Liver (tissue), 8 donors: ENCODE measurements at regions not wholly inside any gene's neighbourhood (a gene's known extent, or its start where the extent isn't known, plus 50 kb on each side); places are given as distances from the start of the nearest gene placed in this dataset.

Experiments
- DNase-seq: peaks from one replicate; pipeline ENCODE4 v3.0.0-alpha.2; 2017; ENCODE audit warnings: low spot score
- H3K27ac ChIP-seq, 2 donors: one replicate each; pipeline ENCODE4 v1.7.0; 2013; ENCODE audit warnings: inconsistent platforms in 2 of 2, low read length in 2 of 2, control low read depth in 1 of 2, low read depth in 1 of 2, mild to moderate bottlenecking in 1 of 2
- H3K27me3 ChIP-seq, 4 donors: one replicate each; pipeline versions ENCODE4 v1.6.1 to v1.7.0; 2013; ENCODE audit warnings: low read length in 3 of 4, inconsistent platforms in 1 of 4, mild to moderate bottlenecking in 1 of 4, moderate library complexity in 1 of 4; ENCODE audit not compliant: control insufficient read depth in 4 of 4, insufficient read depth in 4 of 4
- H3K36me3 ChIP-seq, 4 donors: one replicate each; pipeline versions ENCODE4 v1.6.1 to v1.7.0; 2013; ENCODE audit warnings: low read length in 3 of 4, mild to moderate bottlenecking in 3 of 4, low read depth in 1 of 4, moderate library complexity in 1 of 4; ENCODE audit not compliant: control insufficient read depth in 4 of 4, insufficient read depth in 3 of 4
- H3K4me1 ChIP-seq, 4 donors: one replicate each; pipeline versions ENCODE4 v1.6.1 to v1.7.0; 2013; ENCODE audit warnings: low read length in 3 of 4, mild to moderate bottlenecking in 3 of 4, moderate library complexity in 1 of 4; ENCODE audit not compliant: control insufficient read depth in 4 of 4, insufficient read depth in 4 of 4
- H3K4me3 ChIP-seq, 3 donors: one replicate each; pipeline versions ENCODE4 v1.6.1 to v1.7.0; 2013; ENCODE audit warnings: low read length in 3 of 3, control low read depth in 1 of 3, low read depth in 1 of 3, mild to moderate bottlenecking in 1 of 3
- H3K9ac ChIP-seq, 2 donors: one replicate each; pipeline ENCODE4 v1.7.0; 2013; ENCODE audit warnings: low read length in 2 of 2, mild to moderate bottlenecking in 2 of 2, moderate library complexity in 2 of 2, control low read depth in 1 of 2, low read depth in 1 of 2
- H3K9me3 ChIP-seq, 4 donors: one replicate each; pipeline versions ENCODE4 v1.6.1 to v1.7.0; 2013; ENCODE audit warnings: low read length in 3 of 4; ENCODE audit not compliant: control insufficient read depth in 4 of 4
- ATF3 ChIP-seq: IDR thresholded peaks from 2 replicates; pipeline ENCODE4 v1.6.1; 2016; ENCODE audit warnings: antibody characterized with exemption
- CTCF ChIP-seq: fragments of 150-350 bp; IDR thresholded peaks from 2 replicates; pipeline ENCODE4 v1.5.1; 2017; ENCODE audit warnings: improper control_type of control experiment, low read depth, low read length; ENCODE audit not compliant: missing input control
- EGR1 ChIP-seq, 2 donors: IDR thresholded peaks; 2 replicates each; pipeline ENCODE4 v1.6.1; 2016 to 2018; ENCODE audit warnings: antibody characterized with exemption in 2 of 2, low read depth in 2 of 2
- FOXA1 ChIP-seq: IDR thresholded peaks from 2 replicates; pipeline ENCODE4 v1.6.1; 2016; ENCODE audit warnings: antibody characterized with exemption
- FOXA2 ChIP-seq: IDR thresholded peaks from 2 replicates; pipeline ENCODE4 v1.6.1; 2016; ENCODE audit warnings: antibody characterized with exemption
- GABPA ChIP-seq, 2 donors: IDR thresholded peaks in 1 of 2; conservative IDR thresholded peaks in 1 of 2; 2 replicates each; pipeline ENCODE4 v1.6.1; 2016; ENCODE audit warnings: antibody characterized with exemption in 2 of 2, mild to moderate bottlenecking in 1 of 2, moderate library complexity in 1 of 2
- HNF4A ChIP-seq, 2 donors: conservative IDR thresholded peaks; 2 replicates each; pipeline ENCODE4 v1.6.1; 2016; ENCODE audit warnings: antibody characterized with exemption in 2 of 2, mild to moderate bottlenecking in 2 of 2
- HNF4G ChIP-seq: IDR thresholded peaks from 2 replicates; pipeline ENCODE4 v1.6.1; 2016; ENCODE audit warnings: antibody characterized with exemption
- JUND ChIP-seq, 2 donors: IDR thresholded peaks; 2 replicates each; pipeline ENCODE4 v1.6.1; 2016; ENCODE audit warnings: antibody characterized with exemption in 2 of 2
- MAX ChIP-seq: IDR thresholded peaks from 2 replicates; pipeline ENCODE4 v1.6.1; 2016; ENCODE audit warnings: antibody characterized with exemption
- NR2F2 ChIP-seq: IDR thresholded peaks from 2 replicates; pipeline ENCODE4 v1.6.1; 2016; ENCODE audit warnings: antibody characterized with exemption
- RAD21 ChIP-seq, 2 donors: IDR thresholded peaks; 2 replicates each; pipeline ENCODE4 v1.6.1; 2016; ENCODE audit warnings: antibody characterized with exemption in 2 of 2, mild to moderate bottlenecking in 2 of 2
- REST ChIP-seq: IDR thresholded peaks from 2 replicates; pipeline ENCODE4 v1.6.1; 2016; ENCODE audit warnings: antibody characterized with exemption, mild to moderate bottlenecking
- RXRA ChIP-seq, 2 donors: IDR thresholded peaks; 2 replicates each; pipeline ENCODE4 v1.6.1; 2017 to 2018; ENCODE audit warnings: antibody characterized with exemption in 2 of 2, mild to moderate bottlenecking in 1 of 2
- SP1 ChIP-seq: IDR thresholded peaks from 2 replicates; pipeline ENCODE4 v1.6.1; 2018; ENCODE audit warnings: antibody characterized with exemption, mild to moderate bottlenecking
- TAF1 ChIP-seq: conservative IDR thresholded peaks from 2 replicates; pipeline ENCODE4 v1.6.1; 2016; ENCODE audit warnings: antibody characterized with exemption, mild to moderate bottlenecking
- YY1 ChIP-seq: IDR thresholded peaks from 2 replicates; pipeline ENCODE4 v1.6.1; 2016; ENCODE audit warnings: antibody characterized with exemption, mild to moderate bottlenecking
- ZBTB33 ChIP-seq: IDR thresholded peaks from 2 replicates; pipeline ENCODE4 v1.6.1; 2016; ENCODE audit warnings: antibody characterized with exemption
- WGBS: extraction: QIAGEN DNeasy Blood & Tissue Kit; methylation state at CpG from one replicate; pipeline ENCODE4 v1.1.7; 2013; 5-methylcytosine and 5-hydroxymethylcytosine counted together
- donor health status: healthy.
- donor health status: healthy.
- donor health status: healthy.
- donor health status: healthy.
- donor health status: healthy.

GRCh38 chr12:125436686-125437085 is 371.5 kb downstream of the AACS start:
- DNase-seq, result no peak
- TF ChIP-seq JUND (IDR thresholded peaks at IDR 0.05), result no peak
- TF ChIP-seq FOXA1, result no peak
- no peak for TF ChIP-seq YY1
- TF ChIP-seq RXRA (IDR thresholded peaks at IDR 0.05), result no peak
- no peak for TF ChIP-seq HNF4A (conservative IDR thresholded peaks at IDR 0.05)
- no peak for TF ChIP-seq HNF4G
- no peak for TF ChIP-seq RAD21 (IDR thresholded peaks at IDR 0.05)
- TF ChIP-seq GABPA (IDR thresholded peaks at IDR 0.05 in 1 of 2, conservative IDR thresholded peaks at IDR 0.05 in 1 of 2), result no peak
- no peak for TF ChIP-seq ZBTB33
- TF ChIP-seq SP1, result no peak
- TF ChIP-seq EGR1 (IDR thresholded peaks at IDR 0.05; ENCODE audit: low read depth in 2 of 2), result no peak
- no peak for TF ChIP-seq TAF1
- no peak for TF ChIP-seq ATF3
- TF ChIP-seq NR2F2, result no peak
- TF ChIP-seq REST, result no peak
- TF ChIP-seq CTCF, result no peak
- TF ChIP-seq FOXA2, result no peak
- no peak for TF ChIP-seq MAX
- Histone ChIP-seq H3K4me3 (no peak overlapping the region), H3K27ac (no peak overlapping the region), H3K9ac (no peak overlapping the region), H3K4me1 (no peaks in the 10 kb centered on the region), H3K27me3 (peaks cover 0 to 3% (median 2%) of the 10 kb centered on the region in 4 donors), H3K36me3 (no peaks in the 10 kb centered on the region), H3K9me3 (no peaks in the 10 kb centered on the region)
- 90% methylated on average over 2 of the region's 2 CpGs for whole genome bisulfite sequencing

GRCh38 chr12:125440399-125440798 is 375.2 kb downstream of the AACS start:
- peaks cover 0 to 3% (median under 1%) of the 10 kb centered on the region in 4 donors for H3K27me3 ChIP-seq
- no peak overlapping the region for H3K9ac ChIP-seq
- DNase-seq, result no peak
- WGBS, result 58% methylated on average over 3 of the region's 3 CpGs
- no peak overlapping the region for H3K27ac ChIP-seq
- H3K4me3 ChIP-seq, result no peak overlapping the region
- H3K9me3 ChIP-seq, result peaks cover under 1 to 4% (median 2%) of the 10 kb centered on the region in 4 donors
- no peaks in the 10 kb centered on the region for H3K36me3 ChIP-seq
- no peaks in the 10 kb centered on the region for H3K4me1 ChIP-seq
- TF ChIP-seq NR2F2 (no peak), ZBTB33 (no peak), CTCF (no peak), GABPA (IDR thresholded peaks at IDR 0.05 in 1 of 2, conservative IDR thresholded peaks at IDR 0.05 in 1 of 2) (no peak), HNF4A (conservative IDR thresholded peaks at IDR 0.05) (no peak), SP1 (no peak), EGR1 (IDR thresholded peaks at IDR 0.05; ENCODE audit: low read depth in 2 of 2) (no peak), FOXA1 (no peak), YY1 (no peak), ATF3 (no peak), RXRA (IDR thresholded peaks at IDR 0.05) (no peak)
